Germinal center (tissue), 1 donor: ENCODE measurements at regions not wholly inside any gene's neighbourhood (a gene's known extent, or its start where the extent isn't known, plus 50 kb on each side); places are given as distances from the start of the nearest gene placed in this dataset.

Source experiments
- DNase-seq: peaks from one replicate; pipeline ENCODE4 v3.0.0; 2012; ENCODE audit warnings: mixed read lengths, low spot score

- no peak for DNase-seq
Measured at GRCh38 chr2:176502619-176503018, 233.4 kb downstream of the MTX2 start.

DNA sequence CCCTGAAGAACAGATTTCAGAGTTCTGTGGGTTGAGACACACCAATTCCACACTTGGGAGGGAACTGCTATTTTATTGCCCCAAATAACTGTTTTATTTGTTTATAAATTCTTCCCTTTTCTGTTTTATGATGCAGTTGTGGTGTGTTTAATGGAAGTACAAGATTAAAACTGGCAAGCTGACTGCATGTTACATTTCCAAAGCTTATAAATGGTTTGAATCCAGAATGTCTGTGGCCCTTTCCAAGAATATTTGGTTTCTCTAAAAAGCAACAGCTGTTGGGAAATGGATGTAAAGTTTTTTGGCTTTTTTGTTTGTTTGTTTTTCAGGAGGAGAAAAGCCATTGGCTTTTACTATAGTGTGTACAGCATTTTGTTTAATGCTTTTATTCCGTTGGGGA, 234.5 kb downstream of the MTX2 start:
- no peak for DNase-seq

DNA sequence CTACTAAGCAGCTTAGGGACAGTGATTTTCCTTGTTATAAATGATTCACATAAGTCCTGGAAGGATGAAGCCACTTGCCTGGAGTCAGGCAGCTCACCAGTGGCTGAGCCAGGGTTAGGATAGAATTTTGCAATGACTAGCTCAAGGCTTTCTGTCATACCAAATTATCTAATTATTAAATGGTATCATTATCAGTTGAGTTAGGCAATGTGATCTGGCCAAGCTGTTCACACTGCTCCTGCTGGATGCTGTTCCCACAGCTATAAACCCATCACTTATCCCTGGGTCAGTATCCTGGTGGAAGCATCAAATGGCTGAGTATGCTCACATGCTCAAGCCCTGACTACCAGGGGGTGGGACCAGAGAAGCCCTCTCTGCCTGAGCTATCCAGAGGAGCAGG, 235.2 kb downstream of the MTX2 start:
- DNase-seq, result no peak

DNA sequence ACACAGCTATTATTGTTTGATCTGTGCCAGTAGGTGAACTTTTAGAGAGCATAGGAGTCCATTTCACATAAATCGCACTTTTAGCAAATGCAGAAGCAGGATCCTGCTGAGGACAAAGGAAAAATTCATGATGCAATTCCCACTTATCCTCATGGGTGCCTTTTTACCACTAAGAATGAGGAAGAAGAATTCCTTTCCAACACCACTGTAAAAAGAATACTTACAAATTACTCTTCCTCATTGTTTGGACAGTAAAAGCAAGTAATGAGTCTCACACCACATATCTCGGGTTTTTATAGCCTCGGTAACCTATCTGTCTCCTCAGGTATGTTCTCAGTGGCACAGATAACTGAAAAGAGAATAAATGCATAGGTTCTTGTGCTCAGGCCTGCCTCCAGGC, 238.5 kb downstream of the MTX2 start:
- DNase-seq, result no peak

DNA sequence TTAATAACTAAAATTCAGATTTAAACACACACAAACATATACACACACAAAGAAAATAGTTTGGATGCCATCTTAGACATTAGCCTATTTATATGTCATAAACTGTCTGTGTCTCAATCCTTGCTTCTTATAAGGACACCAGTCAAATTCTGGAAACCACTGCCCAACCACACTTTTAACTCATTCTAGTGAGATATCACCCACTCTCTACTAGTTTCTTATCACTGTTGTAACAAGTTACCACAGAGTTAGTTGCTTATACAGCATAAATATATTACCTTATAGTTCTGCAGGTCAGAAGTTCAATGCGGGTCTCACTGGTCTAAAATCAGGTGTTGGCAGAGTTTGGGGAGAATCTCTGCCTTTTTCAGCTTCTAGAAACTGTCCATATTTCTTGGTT, 239.1 kb downstream of the MTX2 start:
- DNase-seq, result no peak

DNA sequence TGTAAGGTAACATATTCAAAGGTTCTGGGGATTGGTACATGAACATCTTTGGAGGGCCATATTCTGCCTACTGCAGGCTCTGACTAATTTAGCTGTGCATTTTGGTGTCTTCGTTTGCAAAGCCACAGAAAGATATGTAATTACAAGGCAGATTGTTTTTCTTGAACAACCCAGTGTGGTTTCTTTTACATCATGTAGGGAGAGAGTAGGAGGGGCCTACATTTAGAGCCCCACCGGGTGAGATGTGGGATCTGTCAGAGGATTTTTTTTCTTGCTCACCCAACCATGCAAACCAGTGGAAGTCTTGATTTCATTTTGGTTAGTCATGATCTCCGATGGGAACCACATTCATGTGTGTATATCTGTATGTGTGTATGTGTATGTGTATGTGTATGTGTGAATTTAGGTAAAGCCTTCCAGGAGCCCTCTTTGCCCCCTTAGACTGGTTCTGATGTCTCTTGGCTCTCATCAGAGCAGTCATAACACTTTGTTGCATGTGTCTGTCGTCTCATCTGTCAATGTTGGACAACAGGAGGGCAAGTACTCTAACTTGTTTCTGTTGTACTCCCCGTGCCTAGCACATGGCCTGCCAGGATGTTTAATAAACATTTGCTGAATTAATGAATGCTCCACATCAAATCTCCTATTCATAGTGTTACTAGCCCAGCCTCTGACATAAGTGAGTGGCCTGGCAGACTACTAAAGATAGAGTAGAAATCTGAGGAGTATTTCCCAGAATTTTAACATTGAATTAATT, 239.9 kb downstream of the MTX2 start:
- DNase-seq, result no peak

GRCh38 chr2:176514276-176514675, 245.0 kb downstream of the MTX2 start:
- DNase-seq, result no peak

DNA sequence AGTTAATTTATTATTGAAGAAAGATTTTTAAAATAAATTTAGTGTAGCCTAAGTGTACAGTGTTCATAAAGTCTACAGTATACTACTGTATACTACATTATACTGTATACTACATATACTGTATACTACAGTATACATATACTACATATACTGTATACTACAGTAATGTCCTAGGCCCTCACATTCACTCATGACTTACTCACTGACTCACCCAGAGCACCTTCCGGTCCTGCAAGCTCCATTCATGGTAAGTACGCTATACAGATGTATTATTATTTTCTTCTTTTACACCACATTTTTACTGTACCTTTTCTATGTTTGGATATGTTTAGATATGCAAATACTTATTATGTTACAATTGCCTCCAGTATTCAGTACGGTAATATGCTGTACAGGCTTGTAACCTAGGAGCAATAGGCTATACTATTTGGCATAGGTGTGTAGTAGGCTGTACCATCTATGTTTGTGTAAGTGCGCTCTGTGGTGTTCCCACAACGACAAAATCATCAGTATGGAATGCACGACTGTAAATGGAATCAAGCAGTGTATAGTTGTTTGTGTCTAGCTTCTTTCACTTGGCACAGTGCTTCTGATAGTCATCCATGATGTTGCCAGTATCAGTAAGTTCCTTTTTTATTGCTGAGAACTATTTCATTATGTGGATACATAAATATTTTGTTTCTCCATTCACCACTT, 245.7 kb downstream of the MTX2 start:
- DNase-seq, result no peak

GRCh38 chr2:176516051-176516602, 246.9 kb downstream of the MTX2 start:
- DNase-seq, result no peak

- no peak for DNase-seq
Measured at GRCh38 chr2:176518823-176519222, 249.6 kb downstream of the MTX2 start.

DNA sequence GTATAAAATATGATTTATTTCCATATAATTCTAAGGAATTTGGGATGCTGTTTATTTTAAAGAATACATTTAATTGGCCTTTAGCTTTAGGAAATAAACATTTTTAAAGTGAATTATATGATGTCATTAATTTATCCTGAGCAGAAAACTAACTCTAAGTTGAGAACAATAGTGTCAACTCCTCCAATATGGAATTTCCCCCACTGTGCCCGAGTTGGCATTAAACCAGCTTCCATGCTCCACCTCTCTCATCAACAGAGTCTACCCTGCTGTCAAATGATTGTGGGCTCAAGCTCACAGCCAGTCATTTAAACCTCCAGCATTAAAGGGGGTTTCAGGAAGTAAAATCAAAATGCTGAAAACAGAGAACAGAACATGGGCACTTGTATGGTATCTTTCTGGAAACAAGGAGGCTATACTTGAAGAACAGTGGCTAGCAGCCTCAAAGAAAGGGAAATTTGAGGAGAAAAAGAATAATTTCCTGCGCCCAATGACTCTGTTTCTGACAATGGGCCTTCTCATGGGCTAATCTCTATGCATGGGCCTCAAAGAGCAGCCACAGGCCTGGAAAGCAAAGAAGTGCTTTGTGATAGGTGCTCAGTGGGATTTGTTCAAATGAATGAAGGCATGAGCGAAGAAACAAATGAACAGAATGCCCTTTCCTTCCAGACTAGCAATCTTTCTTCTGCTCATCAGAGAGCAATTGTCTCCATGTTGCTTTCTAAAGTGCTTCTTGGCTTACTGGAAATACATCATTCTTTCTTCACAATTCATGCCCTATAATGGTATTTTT, 252.8 kb downstream of the MTX2 start:
- DNase-seq, result no peak

DNA sequence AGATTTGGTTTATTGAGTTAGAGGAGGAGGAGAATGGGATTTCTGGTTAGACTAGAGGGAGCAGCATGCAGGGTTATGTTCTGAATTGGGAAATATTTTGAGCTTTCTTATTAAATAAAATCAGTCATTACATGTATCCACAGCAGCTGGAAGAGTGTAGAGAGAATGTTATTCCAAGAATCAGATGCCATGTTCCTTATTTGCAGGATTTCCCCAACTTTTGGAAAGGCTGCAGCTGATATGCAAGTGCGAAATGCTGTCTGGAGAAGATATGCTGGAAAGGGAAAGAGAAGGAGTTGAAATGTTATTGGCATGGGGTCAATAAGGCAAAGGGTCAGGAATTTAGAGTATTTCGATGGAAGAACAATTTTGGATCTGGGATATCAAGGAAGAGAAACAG, 255.8 kb downstream of the MTX2 start:
- DNase-seq, result no peak

- DNase-seq, result no peak
Measured at GRCh38 chr2:176526995-176527901, 258.0 kb downstream of the MTX2 start.

GRCh38 chr2:176531608-176532007, 262.4 kb downstream of the MTX2 start:
- no peak for DNase-seq

GRCh38 chr2:176533505-176534193, 264.4 kb downstream of the MTX2 start:
- DNase-seq, result no peak

GRCh38 chr2:176534798-176535466, 265.7 kb downstream of the MTX2 start:
- no peak for DNase-seq

GRCh38 chr2:176535467-176536113, 266.3 kb downstream of the MTX2 start:
- DNase-seq, result no peak

- no peak for DNase-seq
Measured at GRCh38 chr2:176536439-176537133, 267.3 kb downstream of the MTX2 start.

GRCh38 chr2:176537932-176538331, 268.7 kb downstream of the MTX2 start:
- no peak for DNase-seq
